WTC11 (cell line): ENCODE measurements at regions not wholly inside any gene's neighbourhood (a gene's known extent, or its start where the extent isn't known, plus 50 kb on each side); places are given as distances from the start of the nearest gene placed in this dataset.
"Not testable (repeated sequence)": the region's sequence is repeated elsewhere in the genome, so short reads cannot be mapped to it uniquely, and the experiment has no call there.

Experiments used
- ATAC-seq: fragments of 200-7000 bp; cut with Tn5 transposase; 2 replicates; pipeline ENCODE4 v1.10.0; 2021; ENCODE audit warnings: mild to moderate bottlenecking, moderate library complexity
- CTCF ChIA-PET: fragments of 300-600 bp; sonication (Branson Sonifier 250); formaldehyde crosslinking; loops from one replicate; lab custom pipeline; 2021; ENCODE audit warnings: antibody characterized with exemption; lab: Charles Lee
- POLR2A ChIA-PET: fragments of 350-600 bp; sonication (Branson Sonifier 250); formaldehyde crosslinking; loops from one replicate; lab custom pipeline; 2021; ENCODE audit warnings: antibody characterized with exemption; lab: Charles Lee
- DNase-seq: peaks from one replicate; pipeline ENCODE4 v3.0.0; 2021; ENCODE audit warnings: low spot score
- H3K27ac Mint-ChIP-seq: 2 replicates; pipeline ENCODE4 v1.8.0; 2021; ENCODE audit warnings: mixed read lengths
- H3K27me3 Mint-ChIP-seq: 2 replicates; pipeline ENCODE4 v1.8.0; 2021; ENCODE audit warnings: low read depth, mild to moderate bottlenecking, moderate library complexity, mixed read lengths
- H3K36me3 Mint-ChIP-seq: 2 replicates; pipeline ENCODE4 v1.8.0; 2021; ENCODE audit warnings: mixed read lengths
- H3K4me1 Mint-ChIP-seq: 2 replicates; pipeline ENCODE4 v1.8.0; 2022; ENCODE audit warnings: mixed read lengths
- H3K4me3 Mint-ChIP-seq: 2 replicates; pipeline ENCODE4 v1.8.0; 2021; ENCODE audit warnings: mild to moderate bottlenecking, moderate library complexity, mixed read lengths
- H3K9me3 Mint-ChIP-seq: 2 replicates; pipeline ENCODE4 v1.8.0; 2021; ENCODE audit warnings: mixed read lengths
- ATF2 ChIP-seq: sonication (generic); formaldehyde crosslinking; IDR thresholded peaks from 2 replicates; pipeline ENCODE4 v1.8.1; 2022; ENCODE audit warnings: low read depth, missing genetic modification reagents, borderline replicate concordance
- E2F1 ChIP-seq: sonication (generic); formaldehyde crosslinking; IDR thresholded peaks from 2 replicates; pipeline ENCODE4 v1.8.0; 2022; ENCODE audit warnings: mild to moderate bottlenecking, missing genetic modification reagents
- E2F4 ChIP-seq: sonication (generic); formaldehyde crosslinking; IDR thresholded peaks from 2 replicates; pipeline ENCODE4 v1.8.1; 2022; ENCODE audit warnings: low read depth, mild to moderate bottlenecking, moderate library complexity, missing genetic modification reagents, borderline replicate concordance
- ELF4 ChIP-seq: sonication (generic); formaldehyde crosslinking; IDR thresholded peaks from 2 replicates; pipeline ENCODE4 v1.8.1; 2022; ENCODE audit warnings: low read depth, mild to moderate bottlenecking, moderate library complexity, missing genetic modification reagents
- FOXP1 ChIP-seq: sonication (generic); formaldehyde crosslinking; IDR thresholded peaks from 2 replicates; pipeline ENCODE4 v1.8.0; 2022; ENCODE audit warnings: missing genetic modification reagents, mild to moderate bottlenecking, moderate library complexity, borderline replicate concordance
- GRHL2 ChIP-seq: fragments of 250-450 bp; sonication (Bioruptor Pico); IDR thresholded peaks from 2 replicates; pipeline ENCODE4 v1.8.0; 2022; ENCODE audit warnings: mild to moderate bottlenecking, moderate library complexity; ENCODE audit not compliant: insufficient replicate concordance, severe bottlenecking
- MAX ChIP-seq: sonication (generic); formaldehyde crosslinking; IDR thresholded peaks from 2 replicates; pipeline ENCODE4 v1.8.0; 2022; ENCODE audit warnings: mild to moderate bottlenecking, missing genetic modification reagents
- NFYB ChIP-seq: sonication (generic); formaldehyde crosslinking; conservative IDR thresholded peaks from 2 replicates; pipeline ENCODE4 v1.8.0; 2022; ENCODE audit warnings: low read depth, missing genetic modification reagents
- SMAD4 ChIP-seq: sonication (generic); formaldehyde crosslinking; IDR thresholded peaks from 2 replicates; pipeline ENCODE4 v1.8.0; 2022; ENCODE audit warnings: mild to moderate bottlenecking, missing genetic modification reagents
- USF2 ChIP-seq: sonication (generic); formaldehyde crosslinking; IDR thresholded peaks from 2 replicates; pipeline ENCODE4 v1.8.1; 2023; ENCODE audit warnings: mild to moderate bottlenecking, missing genetic modification reagents, moderate library complexity
- ZBTB21 ChIP-seq: sonication (generic); formaldehyde crosslinking; IDR thresholded peaks from 2 replicates; pipeline ENCODE4 v1.8.1; 2023; ENCODE audit warnings: mild to moderate bottlenecking, missing genetic modification reagents, borderline replicate concordance
- ZBTB43 ChIP-seq: sonication (generic); formaldehyde crosslinking; IDR thresholded peaks from 2 replicates; pipeline ENCODE4 v1.8.1; 2023; ENCODE audit warnings: mild to moderate bottlenecking, missing genetic modification reagents
- ZNF317 ChIP-seq: sonication (generic); formaldehyde crosslinking; IDR thresholded peaks from 2 replicates; pipeline ENCODE4 v1.8.1; 2023; ENCODE audit warnings: low read depth, mild to moderate bottlenecking, moderate library complexity, missing genetic modification reagents, borderline replicate concordance
- ZNF423 ChIP-seq: fragments of 250-450 bp; sonication (Bioruptor Pico); IDR thresholded peaks from 2 replicates; pipeline ENCODE4 v2.1.2; 2022; ENCODE audit warnings: mild to moderate bottlenecking, moderate library complexity
- ZSCAN18 ChIP-seq: fragments of 250-450 bp; sonication (Bioruptor Pico); IDR thresholded peaks from 2 replicates; pipeline ENCODE4 v2.1.2; 2022; ENCODE audit warnings: mild to moderate bottlenecking, moderate library complexity

- TF ChIP-seq GRHL2 (no peak), ATF2 (CRISPR knock-in tag) (no peak), NFYB (CRISPR knock-in tag) (no peak)
Measured at GRCh38 chr14:28382444-28383190, 384.0 kb upstream of the FOXG1 start (continued).

- CTCF ChIA-PET: no interaction called here
- Mint-ChIP-seq H3K9me3 (no peaks in the 10 kb centered on the region), H3K4me1 (peaks cover 2% of the 10 kb centered on the region; the same call in 1 of the 2 replicates), H3K27ac (no peak overlapping the region), H3K4me3 (no peak overlapping the region), H3K27me3 (no peaks in the 10 kb centered on the region), H3K36me3 (no peaks in the 10 kb centered on the region)
- ATAC-seq (no peak), DNase-seq (no peak)
- POLR2A ChIA-PET: no interaction called here
- no peak for TF ChIP-seq E2F4
- TF ChIP-seq ZBTB21 (CRISPR knock-in tag): no peak
- no peak for TF ChIP-seq ELF4 (CRISPR knock-in tag)
- TF ChIP-seq ZNF317 (CRISPR knock-in tag): no peak
Measured at GRCh38 chr14:28398506-28398905, 368.1 kb upstream of the FOXG1 start.

GRCh38 chr14:28401705-28402104, 364.9 kb upstream of the FOXG1 start:
- DNase-seq, H3K9me3 Mint-ChIP-seq, ATAC-seq, H3K27ac Mint-ChIP-seq, H3K4me3 Mint-ChIP-seq, H3K27me3 Mint-ChIP-seq, H3K36me3 Mint-ChIP-seq, CTCF ChIA-PET, H3K4me1 Mint-ChIP-seq: not testable (repeated sequence)
- POLR2A ChIA-PET: interaction anchor here (0.7 kb wide), 1 partner anchor 231 kb away, joined by 3 read pairs; no protein-coding TSS in a partner anchor

GRCh38 chr14:28406196-28406595, 360.4 kb upstream of the FOXG1 start:
- ChIA-PET POLR2A (no interaction called here), CTCF (no interaction called here)
- TF ChIP-seq E2F1 (CRISPR knock-in tag) (no peak), E2F4 (no peak), ZNF317 (CRISPR knock-in tag) (no peak), ZNF423 (CRISPR knock-in tag) (no peak), USF2 (no peak), ZSCAN18 (no peak), MAX (CRISPR knock-in tag) (no peak), NFYB (CRISPR knock-in tag) (no peak), SMAD4 (no peak), ZBTB43 (CRISPR knock-in tag) (no peak), FOXP1 (CRISPR knock-in tag) (no peak)
- no peak for DNase-seq
- Mint-ChIP-seq H3K27me3 (no peaks in the 10 kb centered on the region; the same call in 1 of the 2 replicates), H3K4me3 (no peak overlapping the region), H3K4me1 (peaks cover 17% of the 10 kb centered on the region), H3K9me3 (peaks cover 20% of the 10 kb centered on the region), H3K36me3 (peaks cover 12% of the 10 kb centered on the region), H3K27ac (no peak overlapping the region)
- no peak for ATAC-seq
